H1 (cell line): ENCODE measurements at regions not wholly inside any gene's neighbourhood (a gene's known extent, or its start where the extent isn't known, plus 50 kb on each side); places are given as distances from the start of the nearest gene placed in this dataset.
A peak's percentile ranks its signal among the peaks of the same experiment; 100 is the strongest.

ENCODE experiments used
- CTCF ChIA-PET: fragments of 300-600 bp; sonication (Branson Sonifier 250); formaldehyde crosslinking; loops from one replicate; lab custom pipeline; 2021; ENCODE audit not compliant: partially characterized antibody; lab: Charles Lee
- POLR2A ChIA-PET: fragments of 300-600 bp; sonication (Branson Sonifier 250); formaldehyde crosslinking; loops from one replicate; lab custom pipeline; 2021; ENCODE audit warnings: inconsistent platforms; ENCODE audit not compliant: partially characterized antibody; lab: Charles Lee
- DNase-seq, 2 experiments: peaks; one replicate each; pipeline versions ENCODE4 v3.0.0 to v3.0.0-alpha.2; 2010 to 2022; ENCODE audit warnings: low spot score in 2 of 2, low read depth in 1 of 2, mixed read lengths in 1 of 2
- FAIRE-seq: peaks from 2 replicates; lab custom pipeline; 2011; peaks lifted over from hg19 to GRCh38; lab: Jason Lieb, UNC
- H2AFZ ChIP-seq: 2 replicates; pipeline ENCODE4 v1.8.1; 2012; ENCODE audit warnings: low read length, inconsistent platforms
- H2AK5ac ChIP-seq: 2 replicates; pipeline ENCODE4 v1.6.1; 2013; ENCODE audit warnings: low read depth, low read length
- H2BK120ac ChIP-seq: replicated peaks from 2 replicates; pipeline ENCODE3; 2013; ENCODE audit warnings: low read depth, low read length, inconsistent platforms
- H2BK12ac ChIP-seq: 2 replicates; pipeline ENCODE4 v1.6.1; 2013; ENCODE audit warnings: low read depth, low read length
- H2BK15ac ChIP-seq: 2 replicates; pipeline ENCODE4 v1.6.1; 2013; ENCODE audit warnings: low read length
- H2BK20ac ChIP-seq: 2 replicates; pipeline ENCODE4 v1.6.1; 2013; ENCODE audit warnings: low read length
- H2BK5ac ChIP-seq: 2 replicates; pipeline ENCODE4 v1.6.1; 2013; ENCODE audit warnings: low read depth, low read length
- H3K14ac ChIP-seq: 2 replicates; pipeline ENCODE4 v1.6.1; 2013; ENCODE audit warnings: inconsistent platforms; ENCODE audit not compliant: insufficient read length
- H3K18ac ChIP-seq: 2 replicates; pipeline ENCODE4 v1.6.1; 2013; ENCODE audit warnings: low read length; ENCODE audit errors: extremely low read depth
- H3K23ac ChIP-seq: 2 replicates; pipeline ENCODE4 v1.6.1; 2013; ENCODE audit warnings: inconsistent platforms; ENCODE audit not compliant: insufficient read length
- H3K23me2 ChIP-seq: 2 replicates; pipeline ENCODE4 v1.6.1; 2013; ENCODE audit warnings: low read depth, low read length
- H3K27ac ChIP-seq: 2 replicates; pipeline ENCODE4 v1.6.1; 2011; ENCODE audit warnings: low read depth, low read length, inconsistent platforms
- H3K27me3 ChIP-seq, 4 experiments: replicated peaks in 1 of 4; 1 replicate in 1 of 4; 2 replicates in 3 of 4; pipeline versions ENCODE4 v1.6.1 to v1.8.1; 2011 to 2013; ENCODE audit warnings: low read length in 3 of 4, mild to moderate bottlenecking in 3 of 4, inconsistent platforms in 2 of 4, mixed read lengths in 2 of 4, moderate library complexity in 1 of 4; ENCODE audit not compliant: control insufficient read depth in 3 of 4, insufficient read depth in 3 of 4; ENCODE audit errors: extremely low read depth in 1 of 4
- H3K36me3 ChIP-seq, 4 experiments: 2 replicates each; pipeline versions ENCODE4 v1.6.1 to v1.8.1; 2011 to 2013; ENCODE audit warnings: mild to moderate bottlenecking in 4 of 4, low read length in 3 of 4, moderate library complexity in 2 of 4, control low read depth in 1 of 4, inconsistent platforms in 1 of 4; ENCODE audit not compliant: insufficient read depth in 4 of 4, control insufficient read depth in 2 of 4
- H3K4ac ChIP-seq: replicated peaks from 2 replicates; pipeline ENCODE3; 2013; ENCODE audit warnings: low read length, low read depth, mixed read lengths, inconsistent platforms; ENCODE audit not compliant: insufficient read length
- H3K4me1 ChIP-seq, 4 experiments: replicated peaks in 1 of 4; 1 replicate in 1 of 4; 2 replicates in 3 of 4; pipeline versions ENCODE4 v1.6.1 to v1.8.1; 2011 to 2013; ENCODE audit warnings: low read length in 3 of 4, inconsistent platforms in 2 of 4, mixed read lengths in 1 of 4; ENCODE audit not compliant: insufficient read depth in 4 of 4, control insufficient read depth in 3 of 4
- H3K4me2 ChIP-seq, 2 experiments: 2 replicates each; pipeline versions ENCODE4 v1.6.1 to v1.8.1; 2011 to 2013; ENCODE audit warnings: low read depth in 2 of 2, low read length in 2 of 2, control low read depth in 1 of 2, inconsistent platforms in 1 of 2, mild to moderate bottlenecking in 1 of 2; ENCODE audit not compliant: insufficient read depth in 1 of 2
- H3K4me3 ChIP-seq, 4 experiments: fragments of 200-600, 300-600 bp in 1 of 4; sonication (generic), shearing (Covaris generic), sonication (Bioruptor Twin) in 1 of 4; 2 replicates each; pipeline versions ENCODE4 v1.5.1 to v1.8.1; 2011 to 2016; ENCODE audit warnings: low read length in 4 of 4, low read depth in 3 of 4, control low read depth in 2 of 4, inconsistent platforms in 2 of 4, mild to moderate bottlenecking in 2 of 4, mixed read lengths in 1 of 4, moderate library complexity in 1 of 4; ENCODE audit not compliant: insufficient read depth in 2 of 4; ENCODE audit errors: extremely low read depth in 1 of 4
- H3K56ac ChIP-seq: replicated peaks from 2 replicates; pipeline ENCODE3; 2013; ENCODE audit warnings: low read depth, mild to moderate bottlenecking, mixed read lengths, low read length, inconsistent platforms; ENCODE audit not compliant: insufficient read length
- H3K79me1 ChIP-seq: 2 replicates; pipeline ENCODE4 v1.6.1; 2013; ENCODE audit warnings: low read depth, low read length, control low read depth
- H3K79me2 ChIP-seq, 2 experiments: 2 replicates each; pipeline versions ENCODE4 v1.6.1 to v1.8.1; 2012 to 2013; ENCODE audit warnings: low read length in 2 of 2, mild to moderate bottlenecking in 2 of 2, inconsistent platforms in 1 of 2; ENCODE audit not compliant: insufficient read depth in 2 of 2, control insufficient read depth in 1 of 2
- H3K9ac ChIP-seq, 4 experiments: replicated peaks in 1 of 4; 1 replicate in 1 of 4; 2 replicates in 3 of 4; pipeline versions ENCODE4 v1.6.1 to v1.8.1; 2011 to 2013; ENCODE audit warnings: low read depth in 3 of 4, low read length in 3 of 4, control low read depth in 2 of 4, mild to moderate bottlenecking in 2 of 4, moderate library complexity in 2 of 4, inconsistent platforms in 1 of 4; ENCODE audit errors: extremely low read depth in 1 of 4
- H3K9me3 ChIP-seq, 2 experiments: 2 replicates each; pipeline versions ENCODE4 v1.6.1 to v1.8.1; 2012 to 2013; ENCODE audit warnings: mild to moderate bottlenecking in 2 of 2, moderate library complexity in 2 of 2, control low read depth in 1 of 2, inconsistent platforms in 1 of 2, low read depth in 1 of 2, low read length in 1 of 2, mixed read lengths in 1 of 2; ENCODE audit not compliant: insufficient read depth in 2 of 2
- H4K20me1 ChIP-seq, 2 experiments: replicated peaks in 1 of 2; 2 replicates each; pipeline versions ENCODE3 to v1.8.1; 2011 to 2013; ENCODE audit warnings: inconsistent platforms in 2 of 2, low read length in 2 of 2, mild to moderate bottlenecking in 1 of 2; ENCODE audit not compliant: insufficient read depth in 2 of 2, control insufficient read depth in 1 of 2
- H4K5ac ChIP-seq: 2 replicates; pipeline ENCODE4 v1.6.1; 2013; ENCODE audit warnings: low read length, low read depth, mixed read lengths, inconsistent platforms; ENCODE audit not compliant: insufficient read length
- H4K8ac ChIP-seq: 2 replicates; pipeline ENCODE4 v1.8.0; 2013; ENCODE audit warnings: mild to moderate bottlenecking, moderate library complexity, low read length, inconsistent platforms; ENCODE audit not compliant: insufficient read depth; ENCODE audit errors: extremely low read depth
- H4K91ac ChIP-seq: replicated peaks from 2 replicates; pipeline ENCODE3; 2013; ENCODE audit warnings: low read length, mixed read lengths, inconsistent platforms; ENCODE audit not compliant: insufficient read length
- CHD2 ChIP-seq: IDR thresholded peaks from 2 replicates; pipeline ENCODE4 v1.6.1; 2012; ENCODE audit warnings: low read length, improper control_type of control experiment
- HDAC2 ChIP-seq, 2 experiments: fragments of 300-600 bp in 1 of 2; sonication (generic) in 1 of 2; IDR thresholded peaks; 2 replicates each; pipeline ENCODE4 v1.6.1; 2011 to 2012; ENCODE audit warnings: low read depth in 2 of 2, low read length in 2 of 2, mild to moderate bottlenecking in 2 of 2, moderate library complexity in 2 of 2, borderline replicate concordance in 1 of 2, inconsistent platforms in 1 of 2
- POU5F1 ChIP-seq: IDR thresholded peaks from 2 replicates; pipeline ENCODE4 v1.6.1; 2011; ENCODE audit warnings: low read depth, mild to moderate bottlenecking, low read length, moderate library complexity
- RBBP5 ChIP-seq: IDR thresholded peaks from 2 replicates; pipeline ENCODE4 v1.7.1; 2012; ENCODE audit warnings: low read depth, mild to moderate bottlenecking, inconsistent platforms, low read length, moderate library complexity, borderline replicate concordance
- TBP ChIP-seq: IDR thresholded peaks from 2 replicates; pipeline ENCODE4 v1.6.1; 2011; ENCODE audit warnings: low read depth, low read length, improper control_type of control experiment
- WGBS, 2 experiments: shearing (Covaris generic) in 1 of 2; methylation state at CpG; one replicate each; pipeline versions ENCODE4 v1.1.6 to v1.1.7; 2013 to 2015; ENCODE audit warnings: low lambda C conversion rate in 2 of 2, mixed read lengths in 2 of 2, inconsistent platforms in 1 of 2, low coverage in 1 of 2, missing lambda C conversion rate in 1 of 2; ENCODE audit not compliant: insufficient replicate concordance in 2 of 2, insufficient coverage in 1 of 2, insufficient read length in 1 of 2; ENCODE audit errors: extremely low coverage in 1 of 2, missing lambda C conversion rate in 1 of 2; 5-methylcytosine and 5-hydroxymethylcytosine counted together
- TF ChIP-seq, protein P1 (sequence below): IDR thresholded peaks from 2 replicates; pipeline ENCODE4 v1.6.1; 2011; ENCODE audit warnings: low read length, improper control_type of control experiment
- TF ChIP-seq, protein P2 (sequence below): IDR thresholded peaks from 2 replicates; pipeline ENCODE4 v1.6.1; 2012; ENCODE audit warnings: inconsistent platforms
- TF ChIP-seq, protein P3 (sequence below): IDR thresholded peaks from 2 replicates; pipeline ENCODE4 v1.6.1; 2012; ENCODE audit warnings: inconsistent platforms

DNA sequence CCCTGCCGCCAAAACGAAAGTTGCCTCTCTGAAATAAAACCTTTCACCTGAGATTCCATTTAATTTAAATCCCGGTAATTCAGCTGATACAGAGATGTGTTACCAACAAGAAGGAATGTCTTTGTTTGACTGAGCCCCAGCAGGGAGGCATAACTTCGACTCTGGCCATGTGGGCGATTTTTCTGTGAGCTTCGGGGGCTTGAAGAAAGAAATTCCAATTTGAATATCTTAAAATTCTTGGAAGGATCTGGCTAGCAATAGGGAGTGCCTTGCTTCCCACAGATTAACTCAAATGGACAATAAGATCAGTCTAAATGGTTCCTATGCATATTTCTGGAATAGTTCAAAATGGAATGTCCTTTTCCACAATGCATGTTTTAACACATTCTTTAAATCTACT is 252.5 kb upstream of the TMPO start:
- H3K9ac ChIP-seq: no peak overlapping the region
- WGBS, 2 experiments: 79% methylated on average over 6 of the region's 6 CpGs; no CpG with 5 or more reads in 1 of the 2 experiments
- ChIA-PET POLR2A (no interaction called here), CTCF (no interaction called here)
- H4K8ac ChIP-seq: no peak overlapping the region
- H4K20me1 ChIP-seq: no peaks in the 10 kb centered on the region
- no peak overlapping the region for H2BK20ac ChIP-seq
- no peaks in the 10 kb centered on the region for H3K23me2 ChIP-seq
- H3K4me1 ChIP-seq: no peaks in the 10 kb centered on the region
- no peak overlapping the region for H2BK120ac ChIP-seq
- H3K36me3 ChIP-seq: no peaks in the 10 kb centered on the region
- no peak overlapping the region for H3K14ac ChIP-seq
- FAIRE-seq (peak; percentile 45), DNase-seq (peak in 1 of 2 experiments; percentile 3)
- H3K27ac ChIP-seq: no peak overlapping the region
- H2BK5ac ChIP-seq: no peak overlapping the region
- H3K4me3 ChIP-seq: no peak overlapping the region
- H3K23ac ChIP-seq: no peak overlapping the region
- H3K27me3 ChIP-seq: no peaks in the 10 kb centered on the region
- H3K79me2 ChIP-seq: no peaks in the 10 kb centered on the region
- peak overlapping the region; percentile 42; the same call in 1 of the 2 replicates for H2AFZ ChIP-seq
- no peak overlapping the region for H3K4me2 ChIP-seq
- no peaks in the 10 kb centered on the region for H3K79me1 ChIP-seq
- H2AK5ac ChIP-seq: no peak overlapping the region
- H3K18ac ChIP-seq: no peak overlapping the region
- no peak overlapping the region for H4K91ac ChIP-seq
- H4K5ac ChIP-seq: no peak overlapping the region
- no peaks in the 10 kb centered on the region for H3K9me3 ChIP-seq
- H3K4ac ChIP-seq: no peak overlapping the region
- H2BK15ac ChIP-seq: no peak overlapping the region
- no peak overlapping the region; the same call in 1 of the 2 replicates for H2BK12ac ChIP-seq
- no peak overlapping the region for H3K56ac ChIP-seq
- TF ChIP-seq, protein P1, sequence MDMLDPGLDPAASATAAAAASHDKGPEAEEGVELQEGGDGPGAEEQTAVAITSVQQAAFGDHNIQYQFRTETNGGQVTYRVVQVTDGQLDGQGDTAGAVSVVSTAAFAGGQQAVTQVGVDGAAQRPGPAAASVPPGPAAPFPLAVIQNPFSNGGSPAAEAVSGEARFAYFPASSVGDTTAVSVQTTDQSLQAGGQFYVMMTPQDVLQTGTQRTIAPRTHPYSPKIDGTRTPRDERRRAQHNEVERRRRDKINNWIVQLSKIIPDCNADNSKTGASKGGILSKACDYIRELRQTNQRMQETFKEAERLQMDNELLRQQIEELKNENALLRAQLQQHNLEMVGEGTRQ: no peak
- TF ChIP-seq TBP: no peak
- TF ChIP-seq, protein P2, sequence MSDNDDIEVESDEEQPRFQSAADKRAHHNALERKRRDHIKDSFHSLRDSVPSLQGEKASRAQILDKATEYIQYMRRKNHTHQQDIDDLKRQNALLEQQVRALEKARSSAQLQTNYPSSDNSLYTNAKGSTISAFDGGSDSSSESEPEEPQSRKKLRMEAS: peak; percentile 69
- TF ChIP-seq, protein P3, sequence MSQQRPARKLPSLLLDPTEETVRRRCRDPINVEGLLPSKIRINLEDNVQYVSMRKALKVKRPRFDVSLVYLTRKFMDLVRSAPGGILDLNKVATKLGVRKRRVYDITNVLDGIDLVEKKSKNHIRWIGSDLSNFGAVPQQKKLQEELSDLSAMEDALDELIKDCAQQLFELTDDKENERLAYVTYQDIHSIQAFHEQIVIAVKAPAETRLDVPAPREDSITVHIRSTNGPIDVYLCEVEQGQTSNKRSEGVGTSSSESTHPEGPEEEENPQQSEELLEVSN: peak; percentile 81
- no peak for TF ChIP-seq CHD2
- no peak for TF ChIP-seq RBBP5
- no peak for TF ChIP-seq HDAC2 (IDR thresholded peaks at IDR 0.05; ENCODE audit: borderline replicate concordance in 1 of 2, low read depth in 2 of 2, low read length in 2 of 2)
- no peak for TF ChIP-seq POU5F1
